MM.1S (cell line): ENCODE measurements at regions not wholly inside any gene's neighbourhood (a gene's known extent, or its start where the extent isn't known, plus 50 kb on each side); places are given as distances from the start of the nearest gene placed in this dataset.

Experiments
- EZH2 ChIP-seq: fragments of 300-600 bp; sonication (generic); optimal IDR thresholded peaks from 2 replicates; pipeline ENCODE3; 2017; ENCODE audit warnings: low read depth, mild to moderate bottlenecking, antibody characterized with exemption, low read length, mixed read lengths
- EZH2phosphoT487 ChIP-seq: fragments of 300-600 bp; sonication (generic); IDR thresholded peaks from 2 replicates; pipeline ENCODE4 v1.6.1; 2018; ENCODE audit warnings: antibody characterized with exemption, low read length
- TF ChIP-seq, protein P1 (sequence below): fragments of 300-600 bp; sonication (generic); IDR thresholded peaks from 2 replicates; pipeline ENCODE4 v1.5.1; 2016; ENCODE audit warnings: antibody characterized with exemption, low read length, mixed read lengths

DNA sequence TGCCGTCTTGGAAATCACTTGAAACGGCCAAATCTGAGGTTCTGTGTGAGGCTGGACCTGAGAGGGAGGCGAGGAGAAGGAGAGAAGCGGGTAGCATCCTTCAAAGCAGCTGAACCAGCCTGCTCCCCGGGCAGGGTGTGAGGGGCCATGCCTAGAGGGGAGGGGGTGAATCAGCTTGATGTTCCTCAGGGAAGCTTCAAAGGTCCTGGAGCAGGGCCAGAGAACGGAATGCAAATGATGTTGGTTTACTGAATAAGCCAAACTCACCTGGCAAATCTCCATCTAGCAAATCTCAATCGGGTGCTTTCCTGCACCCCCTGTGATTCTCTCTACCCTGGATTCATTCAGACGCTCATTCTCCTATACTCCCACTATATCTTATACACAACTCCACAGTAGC is 226.9 kb downstream of the WDR11 start:
- TF ChIP-seq, protein P1, sequence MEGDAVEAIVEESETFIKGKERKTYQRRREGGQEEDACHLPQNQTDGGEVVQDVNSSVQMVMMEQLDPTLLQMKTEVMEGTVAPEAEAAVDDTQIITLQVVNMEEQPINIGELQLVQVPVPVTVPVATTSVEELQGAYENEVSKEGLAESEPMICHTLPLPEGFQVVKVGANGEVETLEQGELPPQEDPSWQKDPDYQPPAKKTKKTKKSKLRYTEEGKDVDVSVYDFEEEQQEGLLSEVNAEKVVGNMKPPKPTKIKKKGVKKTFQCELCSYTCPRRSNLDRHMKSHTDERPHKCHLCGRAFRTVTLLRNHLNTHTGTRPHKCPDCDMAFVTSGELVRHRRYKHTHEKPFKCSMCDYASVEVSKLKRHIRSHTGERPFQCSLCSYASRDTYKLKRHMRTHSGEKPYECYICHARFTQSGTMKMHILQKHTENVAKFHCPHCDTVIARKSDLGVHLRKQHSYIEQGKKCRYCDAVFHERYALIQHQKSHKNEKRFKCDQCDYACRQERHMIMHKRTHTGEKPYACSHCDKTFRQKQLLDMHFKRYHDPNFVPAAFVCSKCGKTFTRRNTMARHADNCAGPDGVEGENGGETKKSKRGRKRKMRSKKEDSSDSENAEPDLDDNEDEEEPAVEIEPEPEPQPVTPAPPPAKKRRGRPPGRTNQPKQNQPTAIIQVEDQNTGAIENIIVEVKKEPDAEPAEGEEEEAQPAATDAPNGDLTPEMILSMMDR, result no peak
- TF ChIP-seq EZH2phosphoT487, result no peak
- no peak for TF ChIP-seq EZH2
